ENCODE measurements at regions not wholly inside any gene's neighbourhood (a gene's known extent, or its start where the extent isn't known, plus 50 kb on each side); places are given as distances from the start of the nearest gene placed in this dataset.

DNA sequence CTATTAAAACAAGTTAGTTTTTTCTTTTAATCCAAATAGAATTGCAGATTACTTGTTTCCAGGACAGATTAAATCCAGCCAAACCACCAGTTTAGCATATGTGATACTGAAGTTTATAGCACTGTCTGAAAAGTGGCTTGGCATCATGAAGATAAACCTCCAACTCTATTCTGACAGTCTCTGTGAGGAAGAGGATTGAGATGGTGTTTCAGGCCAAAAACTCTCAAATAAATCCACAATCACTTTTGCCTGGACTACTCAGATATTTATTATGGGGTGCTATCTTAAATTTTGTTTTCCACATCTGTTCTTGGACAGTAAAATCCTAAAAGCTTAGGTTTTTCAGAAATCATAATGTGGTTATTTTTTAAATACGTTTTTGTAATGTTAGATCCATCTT, 161.7 kb upstream of the SEMA3C start:
- Histone ChIP-seq H3K36me3 (ENCODE audit: control insufficient read depth in 4 of 4, insufficient read depth in 3 of 4, low read depth in 1 of 4, low read length in 3 of 4) (no peaks in the 10 kb centered on the region), H3K4me3 (ENCODE audit: low read depth in 1 of 3, low read length in 3 of 3) (no peak overlapping the region), H3K9me3 (ENCODE audit: control insufficient read depth in 4 of 4, low read length in 3 of 4) (peaks cover 0 to 2% (median 0%) of the 10 kb centered on the region in 4 donors), H3K4me1 (ENCODE audit: control insufficient read depth in 4 of 4, insufficient read depth in 4 of 4, low read length in 3 of 4) (no peaks in the 10 kb centered on the region), H3K27me3 (ENCODE audit: control insufficient read depth in 4 of 4, insufficient read depth in 4 of 4, low read length in 3 of 4) (peaks cover 0 to 2% (median 0%) of the 10 kb centered on the region in 4 donors), H3K9ac (ENCODE audit: low read depth in 1 of 2, low read length in 2 of 2) (no peak overlapping the region), H3K27ac (ENCODE audit: low read depth in 1 of 2, low read length in 2 of 2) (no peak overlapping the region)
- no peak for DNase-seq (ENCODE audit: low spot score)
- WGBS = 69% methylated on average over 1 of the region's 1 CpG
- TF ChIP-seq FOXA1 (IDR thresholded peaks at IDR 0.05) (no peak), HNF4G (IDR thresholded peaks at IDR 0.05) (no peak), HNF4A (conservative IDR thresholded peaks at IDR 0.05) (no peak), FOXA2 (IDR thresholded peaks at IDR 0.05) (no peak)
- TF ChIP-seq, protein P1, sequence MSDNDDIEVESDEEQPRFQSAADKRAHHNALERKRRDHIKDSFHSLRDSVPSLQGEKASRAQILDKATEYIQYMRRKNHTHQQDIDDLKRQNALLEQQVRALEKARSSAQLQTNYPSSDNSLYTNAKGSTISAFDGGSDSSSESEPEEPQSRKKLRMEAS (IDR thresholded peaks at IDR 0.05) = no peak

DNA sequence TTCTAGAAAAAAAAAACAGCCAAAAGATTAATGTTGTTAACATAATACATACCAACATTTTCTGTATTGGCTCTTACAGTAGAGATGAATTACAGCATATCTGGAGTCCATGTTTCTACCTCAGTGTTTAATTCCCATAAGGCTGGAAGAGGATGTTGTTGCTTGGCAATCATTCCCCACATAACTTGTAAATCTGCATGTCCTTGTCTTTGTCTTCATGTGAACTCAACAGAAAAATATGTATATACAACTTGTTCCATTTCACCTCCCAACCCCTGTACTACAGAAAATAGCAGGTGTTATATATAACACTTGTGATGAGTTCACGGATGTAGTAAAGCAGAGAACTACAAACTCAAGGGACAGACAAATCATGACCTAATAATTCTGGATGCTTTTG, 160.9 kb upstream of the SEMA3C start:
- Histone ChIP-seq H3K36me3 (ENCODE audit: control insufficient read depth in 4 of 4, insufficient read depth in 3 of 4, low read depth in 1 of 4, low read length in 3 of 4) (no peaks in the 10 kb centered on the region), H3K27me3 (ENCODE audit: control insufficient read depth in 4 of 4, insufficient read depth in 4 of 4, low read length in 3 of 4) (peaks cover 0 to 2% (median 0%) of the 10 kb centered on the region in 4 donors), H3K27ac (ENCODE audit: low read depth in 1 of 2, low read length in 2 of 2) (no peak overlapping the region), H3K9me3 (ENCODE audit: control insufficient read depth in 4 of 4, low read length in 3 of 4) (peaks cover 0 to 2% (median 0%) of the 10 kb centered on the region in 4 donors), H3K4me1 (ENCODE audit: control insufficient read depth in 4 of 4, insufficient read depth in 4 of 4, low read length in 3 of 4) (no peaks in the 10 kb centered on the region), H3K4me3 (ENCODE audit: low read depth in 1 of 3, low read length in 3 of 3) (no peak overlapping the region), H3K9ac (ENCODE audit: low read depth in 1 of 2, low read length in 2 of 2) (no peak overlapping the region)
- 94% methylated on average over 1 of the region's 1 CpG for WGBS
- TF ChIP-seq, protein P1 (IDR thresholded peaks at IDR 0.05) = no peak
- TF ChIP-seq SP1 (IDR thresholded peaks at IDR 0.05) = no peak
- TF ChIP-seq, protein P2, sequence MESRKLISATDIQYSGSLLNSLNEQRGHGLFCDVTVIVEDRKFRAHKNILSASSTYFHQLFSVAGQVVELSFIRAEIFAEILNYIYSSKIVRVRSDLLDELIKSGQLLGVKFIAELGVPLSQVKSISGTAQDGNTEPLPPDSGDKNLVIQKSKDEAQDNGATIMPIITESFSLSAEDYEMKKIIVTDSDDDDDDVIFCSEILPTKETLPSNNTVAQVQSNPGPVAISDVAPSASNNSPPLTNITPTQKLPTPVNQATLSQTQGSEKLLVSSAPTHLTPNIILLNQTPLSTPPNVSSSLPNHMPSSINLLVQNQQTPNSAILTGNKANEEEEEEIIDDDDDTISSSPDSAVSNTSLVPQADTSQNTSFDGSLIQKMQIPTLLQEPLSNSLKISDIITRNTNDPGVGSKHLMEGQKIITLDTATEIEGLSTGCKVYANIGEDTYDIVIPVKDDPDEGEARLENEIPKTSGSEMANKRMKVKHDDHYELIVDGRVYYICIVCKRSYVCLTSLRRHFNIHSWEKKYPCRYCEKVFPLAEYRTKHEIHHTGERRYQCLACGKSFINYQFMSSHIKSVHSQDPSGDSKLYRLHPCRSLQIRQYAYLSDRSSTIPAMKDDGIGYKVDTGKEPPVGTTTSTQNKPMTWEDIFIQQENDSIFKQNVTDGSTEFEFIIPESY (IDR thresholded peaks at IDR 0.05) = no peak
- no peak for TF ChIP-seq HNF4G (IDR thresholded peaks at IDR 0.05)
- no peak for TF ChIP-seq YY1 (IDR thresholded peaks at IDR 0.05)
- no peak for TF ChIP-seq GABPA (IDR thresholded peaks at IDR 0.05 in 1 of 2, conservative IDR thresholded peaks at IDR 0.05 in 1 of 2)
- TF ChIP-seq, protein P3, sequence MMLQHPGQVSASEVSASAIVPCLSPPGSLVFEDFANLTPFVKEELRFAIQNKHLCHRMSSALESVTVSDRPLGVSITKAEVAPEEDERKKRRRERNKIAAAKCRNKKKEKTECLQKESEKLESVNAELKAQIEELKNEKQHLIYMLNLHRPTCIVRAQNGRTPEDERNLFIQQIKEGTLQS (IDR thresholded peaks at IDR 0.05) = no peak
- DNase-seq (ENCODE audit: low spot score) = no peak

DNA sequence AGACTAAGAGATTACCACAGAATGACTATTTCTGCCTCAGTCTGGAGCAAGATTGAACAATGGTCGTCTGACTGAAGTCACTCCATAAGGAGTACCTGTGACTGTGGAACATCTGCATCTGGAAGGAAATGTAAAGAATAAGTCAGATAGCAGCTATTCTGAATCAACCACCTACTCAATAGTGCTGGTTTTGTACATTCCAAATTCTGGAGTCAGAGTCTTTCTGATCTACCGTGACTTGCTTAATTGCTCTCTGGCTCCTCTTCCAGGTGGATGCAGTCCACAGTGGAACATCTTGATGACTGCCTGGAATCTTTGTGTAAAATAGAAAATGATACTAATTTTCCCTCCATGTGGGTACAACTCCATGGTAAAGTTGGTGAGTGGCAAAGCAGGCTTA, 156.3 kb upstream of the SEMA3C start:
- no peaks in the 10 kb centered on the region for H3K36me3 ChIP-seq (ENCODE audit: control insufficient read depth in 4 of 4, insufficient read depth in 3 of 4, low read depth in 1 of 4, low read length in 3 of 4)
- no peak for TF ChIP-seq YY1 (IDR thresholded peaks at IDR 0.05)
- TF ChIP-seq GABPA (IDR thresholded peaks at IDR 0.05 in 1 of 2, conservative IDR thresholded peaks at IDR 0.05 in 1 of 2) = no peak
- no peak for TF ChIP-seq JUND (IDR thresholded peaks at IDR 0.05)
- no peak for TF ChIP-seq RAD21 (IDR thresholded peaks at IDR 0.05)
- TF ChIP-seq FOXA1 (IDR thresholded peaks at IDR 0.05) = no peak
- TF ChIP-seq NR2F2 (IDR thresholded peaks at IDR 0.05) = no peak
- no peak for TF ChIP-seq EGR1 (IDR thresholded peaks at IDR 0.05; ENCODE audit: low read depth in 2 of 2)
- TF ChIP-seq FOXA2 (IDR thresholded peaks at IDR 0.05) = no peak
- no peak for TF ChIP-seq HNF4A (conservative IDR thresholded peaks at IDR 0.05)
- TF ChIP-seq, protein P4, sequence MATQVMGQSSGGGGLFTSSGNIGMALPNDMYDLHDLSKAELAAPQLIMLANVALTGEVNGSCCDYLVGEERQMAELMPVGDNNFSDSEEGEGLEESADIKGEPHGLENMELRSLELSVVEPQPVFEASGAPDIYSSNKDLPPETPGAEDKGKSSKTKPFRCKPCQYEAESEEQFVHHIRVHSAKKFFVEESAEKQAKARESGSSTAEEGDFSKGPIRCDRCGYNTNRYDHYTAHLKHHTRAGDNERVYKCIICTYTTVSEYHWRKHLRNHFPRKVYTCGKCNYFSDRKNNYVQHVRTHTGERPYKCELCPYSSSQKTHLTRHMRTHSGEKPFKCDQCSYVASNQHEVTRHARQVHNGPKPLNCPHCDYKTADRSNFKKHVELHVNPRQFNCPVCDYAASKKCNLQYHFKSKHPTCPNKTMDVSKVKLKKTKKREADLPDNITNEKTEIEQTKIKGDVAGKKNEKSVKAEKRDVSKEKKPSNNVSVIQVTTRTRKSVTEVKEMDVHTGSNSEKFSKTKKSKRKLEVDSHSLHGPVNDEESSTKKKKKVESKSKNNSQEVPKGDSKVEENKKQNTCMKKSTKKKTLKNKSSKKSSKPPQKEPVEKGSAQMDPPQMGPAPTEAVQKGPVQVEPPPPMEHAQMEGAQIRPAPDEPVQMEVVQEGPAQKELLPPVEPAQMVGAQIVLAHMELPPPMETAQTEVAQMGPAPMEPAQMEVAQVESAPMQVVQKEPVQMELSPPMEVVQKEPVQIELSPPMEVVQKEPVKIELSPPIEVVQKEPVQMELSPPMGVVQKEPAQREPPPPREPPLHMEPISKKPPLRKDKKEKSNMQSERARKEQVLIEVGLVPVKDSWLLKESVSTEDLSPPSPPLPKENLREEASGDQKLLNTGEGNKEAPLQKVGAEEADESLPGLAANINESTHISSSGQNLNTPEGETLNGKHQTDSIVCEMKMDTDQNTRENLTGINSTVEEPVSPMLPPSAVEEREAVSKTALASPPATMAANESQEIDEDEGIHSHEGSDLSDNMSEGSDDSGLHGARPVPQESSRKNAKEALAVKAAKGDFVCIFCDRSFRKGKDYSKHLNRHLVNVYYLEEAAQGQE (IDR thresholded peaks at IDR 0.05) = no peak
- TF ChIP-seq, protein P5, sequence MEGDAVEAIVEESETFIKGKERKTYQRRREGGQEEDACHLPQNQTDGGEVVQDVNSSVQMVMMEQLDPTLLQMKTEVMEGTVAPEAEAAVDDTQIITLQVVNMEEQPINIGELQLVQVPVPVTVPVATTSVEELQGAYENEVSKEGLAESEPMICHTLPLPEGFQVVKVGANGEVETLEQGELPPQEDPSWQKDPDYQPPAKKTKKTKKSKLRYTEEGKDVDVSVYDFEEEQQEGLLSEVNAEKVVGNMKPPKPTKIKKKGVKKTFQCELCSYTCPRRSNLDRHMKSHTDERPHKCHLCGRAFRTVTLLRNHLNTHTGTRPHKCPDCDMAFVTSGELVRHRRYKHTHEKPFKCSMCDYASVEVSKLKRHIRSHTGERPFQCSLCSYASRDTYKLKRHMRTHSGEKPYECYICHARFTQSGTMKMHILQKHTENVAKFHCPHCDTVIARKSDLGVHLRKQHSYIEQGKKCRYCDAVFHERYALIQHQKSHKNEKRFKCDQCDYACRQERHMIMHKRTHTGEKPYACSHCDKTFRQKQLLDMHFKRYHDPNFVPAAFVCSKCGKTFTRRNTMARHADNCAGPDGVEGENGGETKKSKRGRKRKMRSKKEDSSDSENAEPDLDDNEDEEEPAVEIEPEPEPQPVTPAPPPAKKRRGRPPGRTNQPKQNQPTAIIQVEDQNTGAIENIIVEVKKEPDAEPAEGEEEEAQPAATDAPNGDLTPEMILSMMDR (IDR thresholded peaks at IDR 0.05; ENCODE audit: low read depth, low read length, missing input control) = no peak
- TF ChIP-seq TAF1 (conservative IDR thresholded peaks at IDR 0.05) = no peak
- TF ChIP-seq, protein P1 (IDR thresholded peaks at IDR 0.05) = no peak
- no peak for TF ChIP-seq HNF4G (IDR thresholded peaks at IDR 0.05)
- TF ChIP-seq, protein P2 (IDR thresholded peaks at IDR 0.05) = no peak

More for the DNA sequence above, 156.3 kb upstream of the SEMA3C start:
- no peak overlapping the region for H3K27ac ChIP-seq (ENCODE audit: low read depth in 1 of 2, low read length in 2 of 2)
- H3K9ac ChIP-seq (ENCODE audit: low read depth in 1 of 2, low read length in 2 of 2) = no peak overlapping the region
- 72% methylated on average over 2 of the region's 2 CpGs for WGBS
- peaks cover 0 to 2% (median 1%) of the 10 kb centered on the region in 4 donors for H3K9me3 ChIP-seq (ENCODE audit: control insufficient read depth in 4 of 4, low read length in 3 of 4)
- no peak overlapping the region for H3K4me3 ChIP-seq (ENCODE audit: low read depth in 1 of 3, low read length in 3 of 3)
- peaks cover 0 to 2% (median 0%) of the 10 kb centered on the region in 4 donors for H3K27me3 ChIP-seq (ENCODE audit: control insufficient read depth in 4 of 4, insufficient read depth in 4 of 4, low read length in 3 of 4)
- no peak for DNase-seq (ENCODE audit: low spot score)
- H3K4me1 ChIP-seq (ENCODE audit: control insufficient read depth in 4 of 4, insufficient read depth in 4 of 4, low read length in 3 of 4) = no peaks in the 10 kb centered on the region
